HPDE6-E6E7 (cell line): ENCODE measurements at regions not wholly inside any gene's neighbourhood (a gene's known extent, or its start where the extent isn't known, plus 50 kb on each side); places are given as distances from the start of the nearest gene placed in this dataset.

Source experiments
- DNase-seq: peaks from one replicate; pipeline ENCODE4 v3.0.0; 2011; ENCODE audit warnings: missing footprints; ENCODE audit errors: extremely low spot score

DNA sequence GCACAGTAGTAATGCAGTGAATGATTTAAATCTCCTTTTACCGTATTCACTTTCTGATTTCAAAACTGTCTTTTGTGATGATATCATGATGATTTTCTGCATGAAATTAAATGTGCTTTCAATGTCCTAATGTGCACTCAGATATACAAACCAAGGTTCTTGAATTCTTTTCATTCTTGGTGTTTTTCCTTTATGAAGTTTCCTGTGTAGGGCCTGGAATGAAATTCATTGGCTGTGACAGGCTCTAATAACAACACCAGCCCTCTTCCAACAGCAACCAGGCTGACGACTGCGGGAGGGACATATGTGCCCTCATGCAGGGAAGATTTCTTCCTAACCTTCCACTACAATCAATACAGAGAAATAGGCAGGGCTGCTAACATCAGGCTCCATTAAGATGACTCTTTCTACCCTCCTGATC lies 1052.0 kb downstream of the DIAPH3 start:
- no peak for DNase-seq

GRCh38 chr13:59112221-59112718 lies 1051.5 kb downstream of the DIAPH3 start:
- DNase-seq: peak; percentile 45

- no peak for DNase-seq
Observed at GRCh38 chr13:59119475-59119874, 1044.3 kb downstream of the DIAPH3 start.

GRCh38 chr13:59120297-59120843 lies 1043.4 kb downstream of the DIAPH3 start:
- DNase-seq: no peak

GRCh38 chr13:59121507-59121906 lies 1042.2 kb downstream of the DIAPH3 start:
- no peak for DNase-seq

DNA sequence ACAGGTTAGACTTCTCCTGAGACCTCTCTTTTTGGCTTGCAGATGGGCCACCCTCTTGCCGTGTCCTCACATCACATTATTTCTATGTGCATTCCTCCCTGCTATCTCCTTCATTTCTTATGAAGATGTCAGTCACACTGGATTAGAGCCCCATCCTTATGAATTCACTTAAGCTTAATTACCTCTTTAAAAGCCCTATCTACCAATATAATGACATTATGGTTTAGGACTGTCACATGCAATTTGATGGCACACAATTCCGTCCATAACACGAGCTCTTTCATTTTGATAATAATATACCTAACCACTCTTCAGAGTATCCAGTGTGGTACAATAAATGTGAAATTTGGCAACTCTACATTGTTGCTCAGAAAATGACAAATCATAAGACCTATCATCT lies 1037.3 kb downstream of the DIAPH3 start:
- no peak for DNase-seq

- no peak for DNase-seq
Observed at GRCh38 chr13:59133903-59134302, 1029.8 kb downstream of the DIAPH3 start.

GRCh38 chr13:59144700-59145099 lies 1019.0 kb downstream of the DIAPH3 start:
- DNase-seq: no peak

DNA sequence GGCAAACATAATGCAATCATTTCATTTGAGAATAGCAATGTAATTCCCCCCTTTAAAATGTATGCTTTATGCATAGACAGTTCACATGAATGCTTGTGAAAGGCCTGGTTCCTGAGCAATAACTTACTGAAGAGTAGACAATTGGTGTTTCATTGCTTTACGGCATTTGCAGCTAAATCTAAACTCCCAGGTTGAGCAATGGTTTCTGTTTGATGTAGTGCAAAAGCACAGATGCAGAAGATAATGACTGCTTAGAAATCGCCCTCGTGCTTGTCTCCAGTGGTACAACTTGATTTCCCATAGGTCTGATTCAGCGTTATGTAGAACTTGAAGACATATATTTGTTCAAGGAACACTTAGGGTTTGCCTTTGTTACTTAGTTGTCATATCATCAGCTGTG lies 1018.3 kb downstream of the DIAPH3 start:
- no peak for DNase-seq

- DNase-seq: no peak
Observed at GRCh38 chr13:59157181-59157580, 1006.5 kb downstream of the DIAPH3 start.

DNA sequence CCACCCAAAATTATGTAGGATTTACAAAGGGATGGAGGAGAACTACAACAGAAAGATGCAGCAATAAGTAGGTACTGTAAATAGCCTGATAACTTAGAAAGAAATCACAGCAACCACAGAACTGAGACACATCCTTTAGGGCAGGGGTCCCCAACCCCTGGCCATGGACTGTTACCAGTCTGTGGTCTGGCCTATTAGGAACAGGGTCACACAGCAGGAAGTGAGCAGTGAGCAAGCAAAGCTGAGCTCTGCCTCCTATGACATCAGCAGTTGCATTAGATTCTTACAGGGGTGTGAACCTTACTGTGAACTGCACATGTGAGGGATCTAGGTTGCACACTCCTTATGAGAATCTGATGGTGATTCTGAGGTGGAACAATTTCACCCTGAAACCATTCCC lies 997.6 kb downstream of the DIAPH3 start:
- DNase-seq: no peak

- no peak for DNase-seq
Observed at GRCh38 chr13:59172076-59172475, 991.7 kb downstream of the DIAPH3 start.

- DNase-seq: no peak
Observed at GRCh38 chr13:59176775-59177174, 987.0 kb downstream of the DIAPH3 start.

DNA sequence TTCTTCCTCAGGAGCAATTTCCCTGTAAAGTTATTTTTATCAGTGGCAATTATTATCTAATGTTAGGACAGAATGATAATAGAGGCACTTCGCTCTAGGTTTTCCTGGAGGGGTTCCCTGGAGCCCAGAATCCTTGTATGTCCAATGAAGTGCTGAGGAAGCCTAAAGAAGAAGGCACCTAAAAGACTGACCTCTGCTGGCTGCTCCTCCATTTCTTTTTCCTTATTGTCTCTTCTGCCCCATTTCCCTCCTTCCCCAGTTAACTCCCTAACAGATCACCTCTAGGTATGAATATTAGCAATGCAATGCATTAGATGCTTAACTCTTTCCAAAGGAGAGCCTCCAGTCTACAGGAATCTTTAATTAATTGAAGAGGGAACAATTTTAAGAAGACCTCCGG lies 985.4 kb downstream of the DIAPH3 start:
- DNase-seq: no peak

GRCh38 chr13:59182241-59182640 lies 981.5 kb downstream of the DIAPH3 start:
- DNase-seq: no peak

DNA sequence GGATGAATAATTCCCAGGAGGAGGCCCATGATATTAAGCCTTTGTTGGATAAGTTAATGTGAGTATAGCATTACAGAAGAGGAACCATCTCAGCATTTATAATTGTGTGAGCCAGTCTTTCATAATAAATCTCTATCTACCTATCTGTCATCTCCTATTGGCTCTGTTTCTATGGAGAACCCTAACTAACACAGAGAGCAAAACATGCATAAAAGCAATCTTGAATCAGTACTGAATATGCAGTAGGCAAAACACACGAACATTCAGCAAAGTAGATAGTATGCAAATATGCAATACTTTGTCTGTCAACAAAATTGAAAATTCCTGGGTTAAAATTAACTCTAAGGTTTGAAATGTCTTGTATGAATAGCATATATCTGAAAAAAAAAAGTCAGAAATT lies 966.3 kb downstream of the DIAPH3 start:
- DNase-seq: no peak

- DNase-seq: no peak
Observed at GRCh38 chr13:59201841-59202240, 961.9 kb downstream of the DIAPH3 start.

- no peak for DNase-seq
Observed at GRCh38 chr13:59203855-59204254, 959.9 kb downstream of the DIAPH3 start.

- no peak for DNase-seq
Observed at GRCh38 chr13:59205501-59205900, 958.2 kb downstream of the DIAPH3 start.

DNA sequence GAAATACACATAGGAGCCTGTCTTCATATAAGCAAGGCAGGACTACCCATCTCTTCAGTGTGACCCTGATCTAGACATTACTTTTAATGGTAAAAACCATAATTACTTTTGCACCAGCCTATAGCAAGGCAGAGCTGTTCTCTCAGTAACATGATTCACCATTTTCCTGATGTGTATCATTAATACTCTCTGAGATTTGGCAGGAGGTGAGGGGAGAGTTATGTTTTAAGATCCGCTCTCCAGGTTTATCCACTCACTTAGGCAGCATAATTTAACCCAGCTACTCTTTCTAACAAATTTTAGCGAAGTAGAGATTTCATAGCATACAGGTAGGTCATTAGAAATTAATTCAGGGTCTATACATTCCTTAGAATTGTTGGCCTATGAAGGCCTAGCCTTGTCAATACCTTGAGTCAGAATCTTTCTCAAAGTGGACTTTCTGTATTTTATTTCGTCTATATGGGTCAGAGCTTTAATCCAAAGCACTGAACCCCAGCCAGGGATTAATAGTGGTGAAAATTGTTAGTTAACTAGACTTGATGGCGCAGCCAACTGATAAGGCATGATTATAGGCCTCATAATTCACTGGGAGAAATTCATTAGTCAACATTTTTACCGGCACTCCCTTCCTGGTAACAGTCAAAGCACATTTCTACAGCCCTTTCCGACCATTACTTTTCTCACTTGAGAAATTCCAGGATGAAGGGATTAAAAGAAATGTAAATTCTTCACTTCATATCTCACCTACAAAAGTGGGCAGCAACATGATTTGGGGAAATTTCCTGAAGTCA lies 955.1 kb downstream of the DIAPH3 start:
- DNase-seq: no peak

DNA sequence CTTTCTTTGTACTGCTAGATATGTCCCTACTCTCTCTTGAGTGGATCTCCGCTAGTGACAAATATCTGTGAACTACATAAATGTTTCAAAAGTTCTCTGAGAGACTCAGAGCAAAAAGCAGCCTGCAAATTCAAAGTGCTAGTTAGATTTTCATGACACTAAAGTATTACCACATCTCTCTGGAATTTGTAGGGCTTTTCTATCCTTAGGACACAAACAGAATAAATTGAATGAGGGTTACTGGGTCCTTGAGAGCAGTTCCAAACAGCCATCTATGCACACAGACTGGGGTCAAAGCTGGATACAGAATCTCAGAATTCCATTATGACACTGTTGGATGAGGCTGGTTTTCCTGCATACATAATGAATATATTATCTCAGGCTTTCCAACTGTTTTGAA lies 953.2 kb downstream of the DIAPH3 start:
- no peak for DNase-seq

DNA sequence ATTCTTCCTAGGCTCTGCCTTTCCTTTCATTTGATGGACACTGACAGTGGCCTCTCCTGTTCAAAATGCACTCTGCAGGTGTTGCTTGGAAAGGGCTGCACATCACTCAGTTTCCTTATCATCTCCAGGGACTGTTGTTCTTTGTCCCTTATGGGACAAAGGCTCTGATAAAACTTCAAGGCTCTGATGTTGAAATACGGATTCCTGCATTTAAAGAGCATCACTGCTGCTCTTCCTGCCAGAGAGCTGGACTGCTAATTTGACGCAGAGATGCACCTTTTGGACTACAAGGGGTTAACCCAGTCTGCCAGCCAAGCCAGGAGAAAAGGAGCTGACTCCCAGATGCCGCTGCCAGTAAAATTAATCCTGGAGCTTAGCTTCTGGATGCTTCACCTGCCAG lies 952.1 kb downstream of the DIAPH3 start:
- no peak for DNase-seq

DNA sequence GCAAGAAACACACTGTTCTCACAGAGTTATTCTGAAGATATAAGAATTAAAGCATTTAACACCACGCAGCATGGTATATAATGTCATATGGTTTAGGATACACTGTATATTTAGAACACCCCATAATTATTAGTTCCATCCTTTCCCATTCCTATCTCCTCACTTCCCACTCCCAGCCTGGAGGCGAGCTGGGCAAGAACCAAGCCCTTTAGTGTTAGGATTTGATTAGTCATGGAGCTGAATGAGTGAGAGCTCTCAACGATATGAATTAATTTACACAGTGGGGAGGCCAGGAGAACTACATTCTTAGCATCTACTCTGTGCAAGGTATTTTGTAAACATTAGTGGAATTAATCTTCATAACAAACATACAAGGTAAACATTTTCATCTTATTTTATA lies 934.3 kb downstream of the DIAPH3 start:
- DNase-seq: no peak

DNA sequence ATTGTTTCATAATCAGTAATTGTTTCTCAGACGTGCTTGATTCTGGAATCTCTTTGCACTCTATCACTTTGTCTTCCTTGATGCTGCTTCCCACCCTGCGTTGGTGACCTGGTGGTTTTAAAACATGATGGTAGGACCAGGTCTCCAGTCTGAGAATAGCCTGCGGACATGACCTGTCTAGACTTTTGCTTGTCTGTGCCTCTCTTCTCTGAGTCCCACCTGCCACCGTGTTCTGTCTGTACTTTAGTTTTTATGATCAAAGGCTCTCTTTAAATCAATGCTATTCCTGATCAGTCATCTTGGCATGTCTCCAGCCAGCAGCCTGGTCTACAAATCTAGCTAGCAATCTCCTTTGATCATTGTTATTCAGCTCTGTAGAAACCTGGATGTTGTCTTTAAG lies 933.9 kb downstream of the DIAPH3 start:
- no peak for DNase-seq
